GM21529 (cell line): ENCODE measurements at regions not wholly inside any gene's neighbourhood (a gene's known extent, or its start where the extent isn't known, plus 50 kb on each side); places are given as distances from the start of the nearest gene placed in this dataset.

Experiments
- ATAC-seq: cut with Tn5 transposase; IDR thresholded peaks from one replicate; pipeline ENCODE4 v1.9.1; 2021; ENCODE audit not compliant: unreplicated experiment

DNA sequence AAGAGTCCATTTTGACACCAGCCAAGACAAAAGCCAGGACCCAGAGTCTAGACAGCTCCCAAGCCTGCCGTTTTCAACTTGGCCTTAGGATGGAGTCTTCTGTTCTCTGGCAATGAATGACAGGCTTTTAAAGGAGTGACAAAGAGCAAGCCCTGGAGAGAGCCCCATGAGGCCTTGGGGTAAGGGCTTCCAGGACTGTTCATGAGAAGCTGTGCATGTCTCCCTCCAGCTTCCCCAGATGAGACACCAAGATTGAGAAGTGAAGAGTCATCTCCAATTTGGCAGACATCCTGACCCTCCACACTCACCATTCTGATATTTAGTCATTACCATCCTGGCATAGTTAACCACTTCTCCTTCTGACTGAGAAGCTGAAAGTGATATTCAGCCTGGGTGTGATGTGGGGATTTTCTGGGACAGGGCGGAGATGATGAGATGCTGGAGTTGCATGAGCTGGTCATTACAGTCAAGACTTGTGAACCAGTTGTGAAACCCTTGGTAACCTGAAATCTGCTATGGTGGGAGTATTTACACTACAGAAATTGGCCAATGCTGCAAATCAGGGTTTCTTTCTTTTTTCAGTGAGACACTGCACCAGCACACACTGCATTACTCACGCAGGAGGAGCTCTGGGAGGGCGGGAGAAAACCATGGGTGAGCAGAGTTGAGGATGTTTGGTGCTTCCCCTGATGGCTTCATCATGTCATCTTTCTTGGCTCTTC is 77.8 kb downstream of the VCPKMT start:
- ATAC-seq: peak; percentile 78

DNA sequence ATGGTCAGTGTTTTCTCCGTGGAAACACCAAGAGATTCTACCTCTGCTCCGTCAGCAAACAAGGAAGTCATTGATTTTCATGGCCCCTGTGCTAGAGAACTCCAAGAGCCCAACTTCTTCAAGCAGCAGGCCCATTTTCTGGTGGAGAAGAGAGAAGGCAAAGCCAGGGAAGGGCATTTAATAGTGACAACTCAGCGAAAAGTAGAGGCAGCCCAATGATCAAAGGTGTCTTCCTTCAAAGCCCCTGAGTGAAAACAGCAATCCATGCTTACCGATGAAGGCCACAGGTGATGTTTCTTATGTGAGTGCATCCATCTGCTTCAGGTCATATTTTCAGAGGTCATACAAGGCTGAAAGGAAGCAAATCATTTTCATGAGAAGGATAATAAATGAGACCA is 77.3 kb downstream of the VCPKMT start:
- no peak for ATAC-seq

DNA sequence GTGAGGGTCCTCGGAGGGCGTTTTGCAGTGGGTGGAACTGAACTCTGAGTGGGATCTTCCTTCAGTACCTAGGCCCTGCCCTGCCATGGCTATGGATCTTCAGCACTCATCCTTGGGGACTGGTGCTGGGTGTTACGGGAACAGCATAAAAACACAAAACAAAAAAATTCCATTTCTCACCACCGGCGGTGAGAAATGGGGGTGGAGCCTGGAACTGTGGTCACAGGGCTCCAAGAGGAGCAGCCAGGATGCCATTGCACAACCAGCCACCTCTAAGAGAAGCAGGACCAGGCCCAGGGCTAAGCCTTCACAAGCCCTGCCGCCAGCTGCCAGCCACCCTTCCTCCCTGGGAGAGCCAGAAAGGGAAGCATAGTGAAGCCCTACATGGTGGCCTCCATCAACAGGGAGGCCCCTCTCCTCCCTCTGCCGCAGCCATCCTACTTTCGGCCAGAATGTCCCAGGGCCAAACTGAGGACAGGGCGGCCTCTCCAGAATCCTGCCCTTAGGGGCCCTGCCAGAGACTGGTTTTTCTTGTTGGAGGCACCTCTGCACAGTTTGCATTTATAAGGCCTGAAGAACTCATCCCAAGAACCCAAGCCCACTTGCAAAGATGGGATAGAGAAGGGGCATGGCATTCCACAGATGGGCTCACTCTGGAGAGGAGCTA is 76.5 kb downstream of the VCPKMT start:
- ATAC-seq: no peak

DNA sequence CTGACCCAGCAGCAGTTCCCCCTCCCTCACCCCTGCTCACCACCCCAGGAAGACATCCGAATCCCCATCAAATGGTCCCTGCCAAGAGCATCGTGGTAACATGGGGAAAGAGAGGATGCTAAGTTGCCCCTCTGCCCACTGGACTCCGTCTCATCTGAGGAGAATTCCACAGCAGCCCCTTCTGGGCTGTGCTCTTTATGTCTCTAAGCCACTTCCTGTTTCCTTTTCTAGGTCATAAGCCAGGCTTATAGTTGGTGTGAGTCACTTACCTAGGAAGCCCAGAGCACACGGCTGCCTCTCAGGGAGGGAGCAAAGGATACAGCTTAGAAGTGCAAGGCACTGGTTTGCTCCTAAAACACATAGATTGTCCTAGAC is 76.0 kb downstream of the VCPKMT start:
- ATAC-seq: peak; percentile 24

DNA sequence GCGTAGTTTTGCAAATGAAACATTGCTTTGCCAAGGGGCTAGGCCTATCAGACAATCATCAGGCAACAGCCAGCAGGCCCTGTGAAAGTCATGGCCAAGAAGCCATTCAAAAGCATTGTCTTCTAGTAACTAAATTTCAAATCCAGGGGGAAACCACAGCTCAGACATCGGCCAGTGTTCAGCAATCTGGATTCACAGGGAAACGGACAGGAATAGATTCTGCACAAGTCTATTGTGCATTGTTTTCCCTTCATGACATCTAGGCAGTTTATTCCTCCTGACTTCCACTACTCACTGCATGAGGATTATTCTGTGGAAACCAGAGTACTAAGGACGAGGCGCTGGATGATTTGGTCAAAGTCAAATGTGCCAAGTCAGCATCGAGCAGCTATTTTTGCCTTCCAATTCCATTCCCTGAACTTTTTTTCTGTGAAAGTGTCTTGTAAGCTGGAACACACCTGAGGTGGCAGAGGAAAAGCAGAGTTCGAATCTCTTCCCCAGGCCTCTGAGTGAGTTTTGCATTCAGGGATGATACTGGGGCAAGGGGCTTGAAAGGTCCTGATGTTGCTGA is 75.4 kb downstream of the VCPKMT start:
- ATAC-seq: no peak

DNA sequence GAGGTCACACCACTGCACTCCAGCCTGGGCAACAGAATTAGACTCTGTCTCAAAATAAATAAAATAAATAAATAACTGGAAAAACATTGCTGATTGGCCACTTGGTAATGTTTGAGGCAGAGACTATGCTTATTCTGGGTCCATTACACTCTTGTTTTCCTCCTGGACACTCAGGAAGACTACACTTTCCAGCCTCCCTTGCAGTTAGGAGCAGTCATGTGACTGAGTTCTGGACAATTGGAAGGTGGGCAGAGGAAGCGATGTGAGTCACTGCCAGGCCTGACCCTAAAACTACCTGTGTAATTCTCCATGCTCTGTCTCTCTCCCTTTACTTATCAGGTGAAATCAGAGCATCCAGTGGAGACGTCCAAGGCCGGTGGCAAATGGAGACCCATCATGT is 74.4 kb downstream of the VCPKMT start:
- ATAC-seq: no peak

DNA sequence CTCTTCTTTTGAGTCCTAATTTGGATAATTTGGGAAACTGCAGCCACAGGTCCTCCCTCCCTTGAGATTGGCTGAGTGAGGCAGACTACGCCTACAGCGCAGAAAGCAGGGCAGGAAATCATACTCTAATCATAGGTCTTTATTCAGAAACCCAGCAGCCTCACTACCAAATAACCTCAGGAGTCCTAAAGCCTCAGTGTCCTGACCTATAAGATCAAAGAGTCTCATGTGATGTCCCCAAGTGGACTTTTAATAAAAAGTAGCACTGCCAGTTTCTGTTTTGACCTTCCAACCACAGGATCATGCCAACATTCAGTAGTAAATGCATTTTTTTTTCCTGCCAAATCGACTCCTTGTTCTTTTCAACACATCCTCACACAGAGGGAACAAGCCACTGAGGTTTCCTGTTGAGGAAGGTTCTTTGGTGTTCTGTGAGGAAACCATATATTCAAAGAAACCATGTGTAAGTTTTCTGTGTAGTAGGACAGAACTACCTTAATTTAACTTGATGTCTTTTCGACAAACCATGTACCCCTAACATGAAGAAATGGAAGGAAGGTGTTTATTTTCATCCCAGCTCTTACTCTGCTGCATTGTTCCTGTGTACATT is 72.2 kb downstream of the VCPKMT start:
- no peak for ATAC-seq

DNA sequence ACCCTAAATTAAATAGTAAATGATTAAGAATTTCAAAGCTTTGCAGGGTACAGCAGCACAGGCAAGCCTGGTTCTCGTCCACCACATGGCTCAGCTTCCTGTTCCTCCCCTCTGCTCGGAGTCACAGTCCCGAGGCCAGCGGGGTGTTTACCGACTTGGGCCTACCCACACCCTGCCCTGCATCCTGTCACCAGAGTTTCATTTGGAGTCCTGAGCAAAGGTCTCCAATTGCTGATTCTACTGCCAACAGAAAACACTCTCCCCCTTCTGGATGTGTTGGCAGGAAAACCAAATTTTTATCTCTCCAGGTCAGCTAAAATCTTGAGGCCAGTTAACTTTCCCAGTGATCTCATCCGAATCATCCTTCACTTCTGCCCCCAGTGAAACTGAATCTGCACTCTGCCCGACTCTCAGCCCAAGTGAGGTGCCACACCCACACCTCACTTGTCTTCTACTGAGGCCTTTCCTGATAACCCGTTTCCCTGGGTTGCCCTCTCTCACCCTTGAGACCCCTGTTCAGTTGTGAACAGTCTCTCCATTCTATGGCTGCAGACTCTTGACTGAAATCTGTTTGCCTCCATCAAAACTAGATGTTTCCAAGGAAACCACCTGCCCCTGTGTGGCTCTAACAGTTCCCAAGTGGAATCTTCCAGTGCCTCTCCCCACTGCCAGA is 71.2 kb downstream of the VCPKMT start:
- ATAC-seq: peak; percentile 84

DNA sequence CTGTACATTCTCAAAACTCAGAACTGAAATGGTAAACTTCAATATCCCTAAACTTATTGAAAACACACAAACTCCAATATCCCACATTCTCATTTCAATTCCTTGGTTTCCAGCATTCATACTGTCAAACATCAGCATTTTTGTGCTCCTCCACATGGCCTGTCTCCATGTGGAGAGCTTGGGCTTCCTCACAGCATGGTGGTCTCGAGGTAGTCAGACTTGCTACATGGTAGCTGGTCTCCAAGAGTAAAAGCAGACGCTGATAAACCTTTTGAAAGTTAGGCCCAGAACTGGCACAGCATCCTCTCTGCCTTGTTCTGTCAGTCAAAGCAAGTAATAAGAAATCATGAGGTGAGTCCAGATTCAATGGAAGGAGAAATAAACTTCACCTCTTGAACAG is 70.5 kb downstream of the VCPKMT start:
- no peak for ATAC-seq

DNA sequence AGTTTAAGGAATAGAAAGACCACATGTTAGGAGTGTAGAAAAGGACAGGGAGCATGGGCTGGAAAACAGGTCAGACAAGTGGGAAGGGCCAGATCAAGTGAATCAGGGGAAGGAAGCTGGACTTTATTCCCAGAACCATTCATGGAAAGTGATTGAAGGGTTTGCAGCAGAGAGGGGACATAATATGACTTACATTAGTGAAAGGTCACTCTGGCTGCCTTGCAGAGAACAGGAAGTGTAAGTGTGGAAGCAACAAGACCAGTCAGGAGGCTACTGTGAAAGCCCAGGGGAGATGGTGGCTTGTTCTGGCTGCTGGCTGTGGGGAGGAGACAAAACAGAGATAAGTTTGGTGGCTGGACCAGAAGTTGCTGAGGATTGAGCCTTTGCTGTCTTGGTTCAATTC is 69.1 kb downstream of the VCPKMT start:
- peak; percentile 65 for ATAC-seq

DNA sequence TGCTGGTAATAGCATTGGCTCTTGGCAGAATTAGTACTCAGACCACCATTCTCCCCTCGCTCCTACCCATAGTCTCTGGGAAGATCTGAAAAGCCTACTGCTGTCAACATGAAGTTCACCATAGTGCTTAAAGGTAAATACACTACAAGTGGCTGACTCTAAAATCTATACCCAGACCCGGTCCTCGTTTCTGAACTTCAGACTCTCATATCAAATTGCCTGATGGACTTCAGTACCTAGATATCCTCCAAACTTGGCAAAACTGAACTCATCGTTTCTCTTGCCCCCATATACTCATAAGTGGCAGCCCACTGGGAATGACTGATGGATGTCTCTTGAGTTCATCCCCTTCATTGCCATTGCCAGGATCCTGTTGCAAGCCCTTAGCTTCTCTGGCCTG is 67.3 kb downstream of the VCPKMT start:
- ATAC-seq: no peak

DNA sequence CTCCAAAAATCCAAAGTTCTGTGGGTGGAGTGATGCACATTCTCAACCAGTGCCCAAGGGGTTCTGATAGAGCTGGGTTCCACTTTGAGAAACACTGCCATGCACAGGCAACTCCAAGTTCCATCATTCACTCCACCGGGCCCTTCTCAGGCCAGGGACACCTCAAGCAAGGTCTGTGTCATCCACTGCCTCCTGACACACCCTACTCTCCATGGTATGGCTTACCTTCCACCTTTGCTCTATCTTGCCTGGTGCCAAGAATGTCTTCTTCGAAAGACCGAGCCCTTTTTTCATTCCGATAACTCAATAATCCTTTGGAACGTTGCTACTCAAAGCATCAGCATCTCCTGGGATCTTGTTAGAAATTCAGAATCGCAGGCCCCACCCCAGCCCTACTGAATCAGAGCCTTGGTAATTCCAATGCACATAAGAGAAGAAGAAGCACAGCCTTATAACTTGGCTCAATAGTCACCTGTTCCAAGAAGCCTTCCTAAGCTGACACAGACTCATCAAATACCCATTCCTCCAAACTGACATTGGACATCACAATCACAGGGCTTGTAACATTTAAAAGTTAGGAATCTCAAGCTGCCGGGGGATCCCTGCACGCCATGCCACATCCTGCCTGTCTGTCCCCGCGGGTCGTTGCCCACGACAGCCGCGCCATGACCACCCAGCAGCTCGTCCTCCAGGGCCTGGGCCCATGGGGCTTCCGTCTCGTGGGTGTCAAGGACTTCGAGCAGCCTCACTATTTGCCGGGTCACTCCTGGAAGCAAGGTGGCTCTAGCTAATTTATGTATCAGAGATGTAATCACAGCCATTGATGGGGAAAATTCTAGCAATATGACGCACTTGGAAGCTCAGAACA is 66.4 kb downstream of the VCPKMT start:
- no peak for ATAC-seq

DNA sequence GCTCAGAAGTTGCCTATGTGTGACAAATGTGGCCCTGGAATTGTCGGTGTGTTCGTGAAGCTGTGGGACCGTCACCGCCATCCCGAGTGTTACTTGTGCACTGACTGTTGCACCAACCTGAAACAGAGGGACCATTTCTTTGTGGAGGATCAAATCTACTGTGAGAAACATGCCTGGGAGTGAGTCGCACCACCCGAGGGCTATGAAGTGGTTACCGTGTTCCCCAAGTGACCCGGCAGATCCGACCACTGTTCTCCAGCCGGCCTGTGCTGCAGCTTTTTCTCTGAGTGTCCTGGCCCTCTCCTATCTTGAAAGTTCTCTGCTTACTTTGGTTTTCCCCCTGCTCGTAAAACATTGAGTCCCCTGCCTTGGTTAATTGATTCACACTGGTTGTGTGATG is 65.3 kb downstream of the VCPKMT start:
- ATAC-seq: no peak

DNA sequence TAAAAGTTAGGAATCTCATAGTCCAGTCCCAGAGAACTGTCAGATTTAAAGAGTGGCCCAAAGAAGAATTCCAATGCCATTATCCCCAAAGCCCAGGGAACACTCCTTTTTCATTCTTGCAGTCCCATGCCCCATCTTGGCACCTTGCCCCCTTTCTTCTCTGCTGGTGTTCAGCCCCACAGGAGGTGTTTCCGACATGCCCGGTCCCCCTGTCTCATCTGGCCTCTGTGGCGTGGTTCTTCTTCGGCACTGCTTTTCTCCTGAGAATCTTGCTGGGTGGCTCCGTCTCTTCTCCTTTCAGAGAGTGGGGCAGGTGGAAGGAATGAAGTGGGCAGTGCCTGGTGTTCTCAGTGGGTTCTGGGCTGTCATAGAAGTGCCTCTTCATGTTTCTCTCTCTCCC is 64.7 kb downstream of the VCPKMT start:
- ATAC-seq: no peak

DNA sequence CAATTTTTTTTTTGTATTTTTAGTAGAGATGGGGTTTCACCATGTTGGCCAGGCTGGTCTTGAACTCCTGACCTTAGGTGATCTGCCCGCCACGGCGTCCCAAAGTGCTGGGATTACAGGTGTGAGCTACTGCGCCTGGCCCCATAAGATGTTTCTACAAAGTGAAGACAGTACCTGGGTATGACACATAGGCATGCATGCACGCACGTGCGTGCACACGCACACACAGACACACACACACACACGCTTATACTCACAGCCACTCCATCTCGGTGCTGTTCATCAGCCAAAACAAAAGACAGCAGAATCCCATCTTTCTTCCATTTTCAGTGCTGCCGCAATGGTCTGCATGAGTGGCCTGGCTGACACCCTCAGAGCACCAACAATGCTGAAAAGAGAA is 63.9 kb downstream of the VCPKMT start:
- ATAC-seq: no peak

DNA sequence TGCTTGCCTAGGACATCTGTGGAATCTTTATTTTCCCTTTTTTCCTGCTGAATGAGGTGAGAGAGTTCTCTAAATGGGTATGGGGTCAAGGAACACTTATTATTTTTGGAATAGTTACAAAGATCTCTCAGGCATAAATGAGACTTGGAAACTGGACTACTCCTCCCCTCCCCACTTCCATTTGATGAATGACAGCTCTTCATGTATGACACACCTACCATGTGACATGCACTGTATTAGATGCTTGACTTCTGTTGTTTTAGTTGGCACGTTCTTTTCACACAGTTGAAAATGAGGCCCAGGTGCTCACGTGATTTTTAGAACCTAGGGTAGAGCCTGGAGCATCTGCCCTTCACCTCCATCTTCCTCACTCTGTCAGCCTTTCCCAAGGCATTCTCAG is 62.4 kb downstream of the VCPKMT start:
- ATAC-seq: no peak

DNA sequence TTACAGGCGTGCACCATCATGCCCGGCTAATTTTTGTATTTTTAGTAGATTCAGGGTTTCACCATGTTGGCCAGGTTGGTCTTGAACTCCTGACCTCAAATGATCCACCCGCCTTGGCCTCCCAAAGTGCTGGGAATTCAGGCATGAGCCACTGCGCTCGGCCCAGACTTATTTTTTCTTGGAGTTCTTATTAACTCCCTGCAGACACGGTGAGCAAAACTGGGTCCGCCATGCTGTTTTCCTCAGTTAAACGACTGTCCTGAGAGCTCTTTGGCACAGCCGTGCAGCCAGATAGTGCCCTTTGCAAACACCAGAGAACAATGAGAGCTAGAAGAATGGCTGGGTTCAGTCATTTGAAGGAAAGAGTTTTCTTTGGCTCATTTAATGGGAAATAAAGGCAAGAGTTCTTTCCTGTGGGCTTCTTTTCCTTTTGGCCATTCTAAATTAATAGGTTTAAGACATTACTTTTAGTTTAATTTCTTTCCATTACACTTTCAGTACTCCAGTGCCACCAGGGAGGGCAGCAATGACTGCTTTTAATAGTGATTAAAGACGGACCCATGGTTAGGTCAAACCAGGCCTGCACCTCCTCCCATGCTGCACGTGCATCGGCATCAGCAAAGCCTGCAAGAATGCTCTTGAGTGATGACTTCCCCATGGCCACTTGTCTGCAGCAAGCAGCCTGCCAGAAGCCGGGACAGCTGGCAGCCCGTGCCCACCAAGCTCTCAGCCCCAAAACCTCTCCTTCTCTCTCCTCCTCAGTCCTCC is 60.7 kb downstream of the VCPKMT start:
- ATAC-seq: no peak

DNA sequence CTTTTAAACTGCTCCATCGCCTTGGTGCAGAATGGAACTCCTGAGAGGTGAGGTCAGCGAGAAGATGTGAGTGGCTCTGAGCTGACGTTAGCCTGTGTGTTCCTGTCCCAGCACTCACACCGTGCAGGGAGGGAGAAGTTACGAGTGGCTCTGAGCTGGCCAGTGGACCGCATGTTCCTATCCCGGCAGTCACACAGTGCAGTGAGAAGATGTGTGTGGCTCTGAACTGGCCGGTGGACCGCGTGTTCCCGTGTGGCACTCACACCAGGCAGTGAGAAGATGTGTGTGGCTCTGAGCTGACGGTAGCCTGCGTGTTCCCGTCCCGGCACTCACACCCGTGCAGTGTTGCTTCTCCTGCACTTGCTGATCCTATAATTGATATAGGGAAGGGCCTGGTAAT is 59.9 kb downstream of the VCPKMT start:
- no peak for ATAC-seq

DNA sequence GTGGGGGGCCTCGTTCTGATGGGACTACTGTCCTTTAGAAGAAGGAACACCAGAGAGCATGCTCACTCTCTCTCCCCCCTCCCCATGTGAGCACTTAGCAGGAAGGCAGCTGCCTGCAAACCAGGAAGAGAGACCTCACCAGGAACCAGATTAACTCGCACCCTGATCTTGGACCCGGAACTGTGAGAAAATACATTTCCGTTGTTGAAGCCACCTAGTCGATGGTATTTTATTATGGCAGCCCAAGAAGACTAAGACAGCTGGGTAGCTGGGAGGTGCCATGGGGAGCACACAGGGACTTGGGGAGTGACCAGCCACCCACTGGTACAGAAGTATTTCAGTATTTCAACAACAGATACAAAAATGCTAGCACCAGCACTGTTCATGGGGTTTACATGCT is 59.0 kb downstream of the VCPKMT start:
- no peak for ATAC-seq

DNA sequence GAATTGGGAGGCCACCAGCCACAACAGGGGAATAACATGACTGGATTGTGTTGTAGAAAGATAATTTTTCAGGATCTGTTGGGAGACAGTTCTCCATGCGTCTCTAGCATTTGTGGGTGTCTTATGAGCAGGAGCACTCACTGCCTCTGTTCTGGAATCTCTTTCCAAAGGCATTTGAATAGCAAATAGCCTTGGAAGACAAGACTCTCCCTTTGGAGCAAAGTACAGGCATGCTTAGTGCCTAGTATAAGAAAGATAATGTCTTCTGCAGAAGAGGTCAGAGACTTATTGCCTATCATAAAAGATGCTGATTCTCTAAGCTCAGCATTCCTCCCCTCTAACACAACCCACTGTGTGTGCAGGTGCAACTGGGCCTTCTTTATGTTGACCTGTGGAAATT is 58.3 kb downstream of the VCPKMT start:
- ATAC-seq: no peak
